ENCODE measurements at regions not wholly inside any gene's neighbourhood (a gene's known extent, or its start where the extent isn't known, plus 50 kb on each side); places are given as distances from the start of the nearest gene placed in this dataset.

GRCh38 chr12:30874455-30875321 lies 51.9 kb upstream of the TSPAN11 start:
- in situ Hi-C loops (cut with MboI; ENCODE audit: low sequenced_read_pairs) = no loop called here

- in situ Hi-C loops (cut with MboI; ENCODE audit: low sequenced_read_pairs) = no loop called here
These were observed 55.9 kb upstream of the TSPAN11 start for GRCh38 chr12:30870491-30871265.

GRCh38 chr12:30867415-30867814 lies 59.1 kb upstream of the TSPAN11 start:
- in situ Hi-C loops (cut with MboI; ENCODE audit: low sequenced_read_pairs) = no loop called here

GRCh38 chr12:30866256-30866655 lies 60.3 kb upstream of the TSPAN11 start:
- in situ Hi-C loops (cut with MboI; ENCODE audit: low sequenced_read_pairs) = no loop called here

GRCh38 chr12:30863839-30864238 lies 62.7 kb upstream of the TSPAN11 start:
- in situ Hi-C loops (cut with MboI; ENCODE audit: low sequenced_read_pairs) = no loop called here

- in situ Hi-C loops (cut with MboI; ENCODE audit: low sequenced_read_pairs) = no loop called here
These were observed 64.1 kb upstream of the TSPAN11 start for GRCh38 chr12:30862486-30862885.

- in situ Hi-C loops (cut with MboI; ENCODE audit: low sequenced_read_pairs) = no loop called here
These were observed 67.3 kb upstream of the TSPAN11 start for GRCh38 chr12:30859226-30859625.

- in situ Hi-C loops (cut with MboI; ENCODE audit: low sequenced_read_pairs) = no loop called here
These were observed 68.1 kb upstream of the TSPAN11 start for GRCh38 chr12:30858471-30858870.

GRCh38 chr12:30853561-30854133 lies 72.9 kb upstream of the TSPAN11 start:
- in situ Hi-C loops (cut with MboI; ENCODE audit: low sequenced_read_pairs) = no loop called here

GRCh38 chr12:30850684-30851083 lies 75.9 kb upstream of the TSPAN11 start:
- in situ Hi-C loops (cut with MboI; ENCODE audit: low sequenced_read_pairs) = no loop called here

- in situ Hi-C loops (cut with MboI; ENCODE audit: low sequenced_read_pairs) = loop anchor here (25.0 kb wide), 1 partner anchor 390 kb away; no protein-coding TSS in a partner anchor
These were observed 79.3 kb upstream of the TSPAN11 start for GRCh38 chr12:30847259-30847658.

- in situ Hi-C loops (cut with MboI; ENCODE audit: low sequenced_read_pairs) = loop anchor here (25.0 kb wide), 1 partner anchor 391 kb away; no protein-coding TSS in a partner anchor
These were observed 79.8 kb upstream of the TSPAN11 start for GRCh38 chr12:30846776-30847175.

GRCh38 chr12:30845676-30846075 lies 80.9 kb upstream of the TSPAN11 start:
- in situ Hi-C loops (cut with MboI; ENCODE audit: low sequenced_read_pairs) = loop anchor here (25.0 kb wide), 1 partner anchor 392 kb away; no protein-coding TSS in a partner anchor

- in situ Hi-C loops (cut with MboI; ENCODE audit: low sequenced_read_pairs) = loop anchor here (25.0 kb wide), 1 partner anchor 394 kb away; no protein-coding TSS in a partner anchor
These were observed 83.3 kb upstream of the TSPAN11 start for GRCh38 chr12:30843211-30843610.

- in situ Hi-C loops (cut with MboI; ENCODE audit: low sequenced_read_pairs) = loop anchor here (25.0 kb wide), 1 partner anchor 397 kb away; no protein-coding TSS in a partner anchor
These were observed 85.8 kb upstream of the TSPAN11 start for GRCh38 chr12:30840715-30841114.

GRCh38 chr12:30839643-30840220 lies 85.0 kb upstream of the CAPRIN2 start:
- in situ Hi-C loops (cut with MboI; ENCODE audit: low sequenced_read_pairs) = loop anchor here (25.0 kb wide), 1 partner anchor 398 kb away; no protein-coding TSS in a partner anchor

GRCh38 chr12:30837595-30837994 lies 82.8 kb upstream of the CAPRIN2 start:
- in situ Hi-C loops (cut with MboI; ENCODE audit: low sequenced_read_pairs) = loop anchor here (25.0 kb wide), 1 partner anchor 400 kb away; no protein-coding TSS in a partner anchor

GRCh38 chr12:30836656-30837445 lies 82.1 kb upstream of the CAPRIN2 start:
- in situ Hi-C loops (cut with MboI; ENCODE audit: low sequenced_read_pairs) = loop anchor here (25.0 kb wide), 1 partner anchor 400 kb away; no protein-coding TSS in a partner anchor

GRCh38 chr12:30835216-30835615 lies 80.5 kb upstream of the CAPRIN2 start:
- in situ Hi-C loops (cut with MboI; ENCODE audit: low sequenced_read_pairs) = loop anchor here (25.0 kb wide), 1 partner anchor 402 kb away; no protein-coding TSS in a partner anchor

GRCh38 chr12:30830751-30831150 lies 76.0 kb upstream of the CAPRIN2 start:
- in situ Hi-C loops (cut with MboI; ENCODE audit: low sequenced_read_pairs) = loop anchor here (25.0 kb wide), 1 partner anchor 407 kb away; no protein-coding TSS in a partner anchor
